ENCODE measurements at regions not wholly inside any gene's neighbourhood (a gene's known extent, or its start where the extent isn't known, plus 50 kb on each side); places are given as distances from the start of the nearest gene placed in this dataset.

- DNase-seq (ENCODE audit: low read depth): no peak
- in situ Hi-C loops (cut with HindIII; ENCODE audit: low pct_unique_long_range_greater_than_20kb, low sequenced_read_pairs): no loop called here
These were observed 138.6 kb upstream of the GLI2 start for GRCh38 chr2:120596990-120597594.

- in situ Hi-C loops (cut with HindIII; ENCODE audit: low pct_unique_long_range_greater_than_20kb, low sequenced_read_pairs): no loop called here
These were observed 138.0 kb upstream of the GLI2 start for GRCh38 chr2:120597595-120598193.

GRCh38 chr2:120598416-120598815 lies 137.3 kb upstream of the GLI2 start:
- in situ Hi-C loops (cut with HindIII; ENCODE audit: low pct_unique_long_range_greater_than_20kb, low sequenced_read_pairs): no loop called here
- DNase-seq (ENCODE audit: low read depth): no peak

More at GRCh38 chr2:120597595-120598193, 138.0 kb upstream of the GLI2 start:
- DNase-seq (ENCODE audit: low read depth): no peak

- no peak for DNase-seq (ENCODE audit: low read depth)
- in situ Hi-C loops (cut with HindIII; ENCODE audit: low pct_unique_long_range_greater_than_20kb, low sequenced_read_pairs): no loop called here
These were observed 136.6 kb upstream of the GLI2 start for GRCh38 chr2:120599072-120599471.

- DNase-seq (ENCODE audit: low read depth): no peak
- in situ Hi-C loops (cut with HindIII; ENCODE audit: low pct_unique_long_range_greater_than_20kb, low sequenced_read_pairs): no loop called here
These were observed 136.0 kb upstream of the GLI2 start for GRCh38 chr2:120599656-120600055.

- in situ Hi-C loops (cut with HindIII; ENCODE audit: low pct_unique_long_range_greater_than_20kb, low sequenced_read_pairs): no loop called here
These were observed 135.3 kb upstream of the GLI2 start for GRCh38 chr2:120600335-120600734.

GRCh38 chr2:120600786-120601185 lies 134.9 kb upstream of the GLI2 start:
- in situ Hi-C loops (cut with HindIII; ENCODE audit: low pct_unique_long_range_greater_than_20kb, low sequenced_read_pairs): no loop called here
- no peak for DNase-seq (ENCODE audit: low read depth)

More at GRCh38 chr2:120600335-120600734, 135.3 kb upstream of the GLI2 start:
- no peak for DNase-seq (ENCODE audit: low read depth)

GRCh38 chr2:120601566-120601965 lies 134.1 kb upstream of the GLI2 start:
- DNase-seq (ENCODE audit: low read depth): no peak
- in situ Hi-C loops (cut with HindIII; ENCODE audit: low pct_unique_long_range_greater_than_20kb, low sequenced_read_pairs): no loop called here

GRCh38 chr2:120602251-120602650 lies 133.4 kb upstream of the GLI2 start:
- DNase-seq (ENCODE audit: low read depth): no peak
- in situ Hi-C loops (cut with HindIII; ENCODE audit: low pct_unique_long_range_greater_than_20kb, low sequenced_read_pairs): no loop called here

- in situ Hi-C loops (cut with HindIII; ENCODE audit: low pct_unique_long_range_greater_than_20kb, low sequenced_read_pairs): no loop called here
- DNase-seq (ENCODE audit: low read depth): no peak
These were observed 130.9 kb upstream of the GLI2 start for GRCh38 chr2:120604767-120605166.

GRCh38 chr2:120605231-120605935 lies 130.3 kb upstream of the GLI2 start:
- DNase-seq (ENCODE audit: low read depth): no peak

GRCh38 chr2:120606280-120606679 lies 129.4 kb upstream of the GLI2 start:
- in situ Hi-C loops (cut with HindIII; ENCODE audit: low pct_unique_long_range_greater_than_20kb, low sequenced_read_pairs): no loop called here
- no peak for DNase-seq (ENCODE audit: low read depth)

More at GRCh38 chr2:120605231-120605935, 130.3 kb upstream of the GLI2 start:
- in situ Hi-C loops (cut with HindIII; ENCODE audit: low pct_unique_long_range_greater_than_20kb, low sequenced_read_pairs): no loop called here

GRCh38 chr2:120606931-120607330 lies 128.7 kb upstream of the GLI2 start:
- no peak for DNase-seq (ENCODE audit: low read depth)
- in situ Hi-C loops (cut with HindIII; ENCODE audit: low pct_unique_long_range_greater_than_20kb, low sequenced_read_pairs): no loop called here

GRCh38 chr2:120607506-120607905 lies 128.2 kb upstream of the GLI2 start:
- in situ Hi-C loops (cut with HindIII; ENCODE audit: low pct_unique_long_range_greater_than_20kb, low sequenced_read_pairs): no loop called here
- no peak for DNase-seq (ENCODE audit: low read depth)

- in situ Hi-C loops (cut with HindIII; ENCODE audit: low pct_unique_long_range_greater_than_20kb, low sequenced_read_pairs): no loop called here
- DNase-seq (ENCODE audit: low read depth): no peak
These were observed 127.7 kb upstream of the GLI2 start for GRCh38 chr2:120607996-120608395.

- in situ Hi-C loops (cut with HindIII; ENCODE audit: low pct_unique_long_range_greater_than_20kb, low sequenced_read_pairs): no loop called here
- no peak for DNase-seq (ENCODE audit: low read depth)
These were observed 125.8 kb upstream of the GLI2 start for GRCh38 chr2:120609826-120610395.

GRCh38 chr2:120611016-120611415 lies 124.7 kb upstream of the GLI2 start:
- in situ Hi-C loops (cut with HindIII; ENCODE audit: low pct_unique_long_range_greater_than_20kb, low sequenced_read_pairs): no loop called here
- no peak for DNase-seq (ENCODE audit: low read depth)

GRCh38 chr2:120611961-120612360 lies 123.7 kb upstream of the GLI2 start:
- in situ Hi-C loops (cut with HindIII; ENCODE audit: low pct_unique_long_range_greater_than_20kb, low sequenced_read_pairs): no loop called here
- no peak for DNase-seq (ENCODE audit: low read depth)

- in situ Hi-C loops (cut with HindIII; ENCODE audit: low pct_unique_long_range_greater_than_20kb, low sequenced_read_pairs): no loop called here
- DNase-seq (ENCODE audit: low read depth): no peak
These were observed 123.2 kb upstream of the GLI2 start for GRCh38 chr2:120612471-120612870.

Measured in Caki2 (cell line).